Testis (tissue), 2 donors: ENCODE measurements at regions not wholly inside any gene's neighbourhood (a gene's known extent, or its start where the extent isn't known, plus 50 kb on each side); places are given as distances from the start of the nearest gene placed in this dataset.

Experiments used
- DNase-seq: peaks from one replicate; pipeline ENCODE4 v3.0.0-alpha.2; 2019
- H3K27ac ChIP-seq, 2 donors: fragments of 200-600 bp; sonication (generic); one replicate each; pipeline ENCODE4 v1.5.1; 2019
- H3K27me3 ChIP-seq: fragments of 200-600 bp; sonication (generic); one replicate; pipeline ENCODE4 v1.5.1; 2019
- H3K36me3 ChIP-seq: fragments of 200-600 bp; sonication (generic); one replicate; pipeline ENCODE4 v1.5.1; 2017; ENCODE audit warnings: low read depth; ENCODE audit errors: missing control alignments
- H3K4me1 ChIP-seq: fragments of 200-600 bp; sonication (generic); one replicate; pipeline ENCODE4 v1.5.1; 2019
- H3K4me3 ChIP-seq, 2 donors: fragments of 200-600 bp; sonication (generic); one replicate each; pipeline ENCODE4 v1.5.1; 2017 to 2019
- H3K9me3 ChIP-seq: fragments of 200-600 bp; sonication (generic); one replicate; pipeline ENCODE4 v1.5.1; 2017
- POLR2A ChIP-seq: fragments of 450-650 bp; IDR thresholded peaks from one replicate; pipeline ENCODE4 v1.6.1; 2017; ENCODE audit warnings: antibody characterized with exemption, mild to moderate bottlenecking, moderate library complexity
- WGBS, 2 donors: methylation state at CpG; one replicate each; pipeline ENCODE4 v1.1.5; 2018; 5-methylcytosine and 5-hydroxymethylcytosine counted together
- intact Hi-C: fragments of 100-400 bp; cut with DNase I; formaldehyde crosslinking; loops from one replicate; pipeline ENCODE4 v1.15.1; 2023; ENCODE audit warnings: low total_unique reads
- TF ChIP-seq, protein P1 (sequence below), 3 experiments: fragments of 450-650 bp in 2 of 3; fragments of 200-600 bp in 1 of 3; sonication (generic) in 1 of 3; IDR thresholded peaks; one replicate each; pipeline ENCODE4 v1.5.1; 2016 to 2019; ENCODE audit warnings: antibody characterized with exemption in 3 of 3, mild to moderate bottlenecking in 2 of 3, moderate library complexity in 1 of 3

- H3K27ac ChIP-seq: no peak overlapping the region
- no peaks in the 10 kb centered on the region for H3K9me3 ChIP-seq
- H3K36me3 ChIP-seq: no peaks in the 10 kb centered on the region
- intact Hi-C loops: no loop called here
- 74 to 80% methylated on average over 3 of the region's 3 CpGs for whole genome bisulfite sequencing, 2 donors
- no peak overlapping the region for H3K4me3 ChIP-seq
- no peaks in the 10 kb centered on the region for H3K4me1 ChIP-seq
- H3K27me3 ChIP-seq: no peaks in the 10 kb centered on the region
- TF ChIP-seq POLR2A: no peak
- TF ChIP-seq, protein P1, sequence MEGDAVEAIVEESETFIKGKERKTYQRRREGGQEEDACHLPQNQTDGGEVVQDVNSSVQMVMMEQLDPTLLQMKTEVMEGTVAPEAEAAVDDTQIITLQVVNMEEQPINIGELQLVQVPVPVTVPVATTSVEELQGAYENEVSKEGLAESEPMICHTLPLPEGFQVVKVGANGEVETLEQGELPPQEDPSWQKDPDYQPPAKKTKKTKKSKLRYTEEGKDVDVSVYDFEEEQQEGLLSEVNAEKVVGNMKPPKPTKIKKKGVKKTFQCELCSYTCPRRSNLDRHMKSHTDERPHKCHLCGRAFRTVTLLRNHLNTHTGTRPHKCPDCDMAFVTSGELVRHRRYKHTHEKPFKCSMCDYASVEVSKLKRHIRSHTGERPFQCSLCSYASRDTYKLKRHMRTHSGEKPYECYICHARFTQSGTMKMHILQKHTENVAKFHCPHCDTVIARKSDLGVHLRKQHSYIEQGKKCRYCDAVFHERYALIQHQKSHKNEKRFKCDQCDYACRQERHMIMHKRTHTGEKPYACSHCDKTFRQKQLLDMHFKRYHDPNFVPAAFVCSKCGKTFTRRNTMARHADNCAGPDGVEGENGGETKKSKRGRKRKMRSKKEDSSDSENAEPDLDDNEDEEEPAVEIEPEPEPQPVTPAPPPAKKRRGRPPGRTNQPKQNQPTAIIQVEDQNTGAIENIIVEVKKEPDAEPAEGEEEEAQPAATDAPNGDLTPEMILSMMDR (IDR thresholded peaks at IDR 0.05): no peak
- DNase-seq: no peak
Measured at GRCh38 chr10:55852900-55853299, 508.2 kb downstream of the ZWINT start.

- Histone ChIP-seq H3K27me3 (no peaks in the 10 kb centered on the region), H3K4me1 (no peaks in the 10 kb centered on the region), H3K4me3 (no peak overlapping the region), H3K27ac (no peak overlapping the region), H3K9me3 (no peaks in the 10 kb centered on the region), H3K36me3 (no peaks in the 10 kb centered on the region)
- no peak for TF ChIP-seq POLR2A
- TF ChIP-seq, protein P1 (IDR thresholded peaks at IDR 0.05): no peak
- 86 to 90% methylated on average over 2 of the region's 2 CpGs for WGBS, 2 donors
- intact Hi-C loops: no loop called here
- DNase-seq: no peak
Measured at GRCh38 chr10:55837273-55837672, 523.8 kb downstream of the ZWINT start.

DNA sequence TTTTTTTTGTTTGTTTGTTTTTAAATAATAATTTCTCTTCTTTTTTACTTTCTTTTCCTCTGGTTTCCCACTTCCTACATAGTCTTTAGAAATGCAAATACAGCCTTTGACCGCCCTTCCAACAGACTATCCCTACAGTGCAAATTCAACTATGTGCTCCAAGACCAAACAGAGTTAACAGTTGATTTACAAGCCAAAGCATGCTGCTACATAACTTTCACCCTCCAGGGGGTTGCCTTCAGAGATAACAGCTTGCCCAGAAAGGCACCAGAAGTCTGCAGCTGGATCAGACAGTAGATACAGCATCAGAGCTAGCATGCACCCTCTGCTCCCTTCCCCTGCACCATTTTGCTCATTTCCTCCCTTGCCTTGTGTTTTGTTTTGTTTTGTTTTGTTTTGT, 539.0 kb downstream of the ZWINT start:
- Histone ChIP-seq H3K4me3 (no peak overlapping the region), H3K27ac (no peak overlapping the region), H3K27me3 (no peaks in the 10 kb centered on the region), H3K4me1 (no peaks in the 10 kb centered on the region), H3K36me3 (no peaks in the 10 kb centered on the region), H3K9me3 (no peaks in the 10 kb centered on the region)
- TF ChIP-seq, protein P1 (IDR thresholded peaks at IDR 0.05): no peak
- TF ChIP-seq POLR2A: no peak
- no peak for DNase-seq
- intact Hi-C loops: no loop called here
- 67 to 73% methylated on average over 1 of the region's 1 CpG for WGBS, 2 donors

DNA sequence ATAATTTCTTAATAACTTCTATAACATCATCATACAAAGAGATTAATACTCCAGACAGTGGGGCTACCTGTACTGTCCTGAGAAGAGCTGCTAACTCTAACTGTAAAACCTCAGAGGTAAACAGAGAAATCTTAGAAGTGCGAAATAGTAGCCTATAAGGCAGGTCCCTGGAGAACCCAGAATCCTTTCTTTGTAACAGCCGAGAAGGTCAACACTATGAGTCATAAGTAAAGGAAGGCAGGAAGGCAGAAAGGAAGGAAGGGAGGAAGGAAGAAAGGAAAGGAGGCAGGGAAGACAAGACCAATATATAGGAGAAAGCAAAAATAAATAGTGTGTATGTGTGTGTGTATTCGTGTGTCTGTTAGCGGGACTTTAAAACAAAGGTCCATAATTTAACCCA, 540.6 kb downstream of the ZWINT start:
- no peaks in the 10 kb centered on the region for H3K4me1 ChIP-seq
- H3K36me3 ChIP-seq: no peaks in the 10 kb centered on the region
- DNase-seq: no peak
- TF ChIP-seq, protein P1 (IDR thresholded peaks at IDR 0.05): no peak
- TF ChIP-seq POLR2A: no peak
- H3K9me3 ChIP-seq: no peaks in the 10 kb centered on the region
- intact Hi-C loops: no loop called here
- H3K27ac ChIP-seq: no peak overlapping the region
- WGBS, 2 donors: 74 to 77% methylated on average over 4 of the region's 4 CpGs
- H3K27me3 ChIP-seq: no peaks in the 10 kb centered on the region
- no peak overlapping the region for H3K4me3 ChIP-seq

GRCh38 chr10:55820071-55820470, 541.0 kb downstream of the ZWINT start:
- Histone ChIP-seq H3K36me3 (no peaks in the 10 kb centered on the region), H3K9me3 (no peaks in the 10 kb centered on the region), H3K27me3 (no peaks in the 10 kb centered on the region), H3K4me1 (no peaks in the 10 kb centered on the region), H3K27ac (no peak overlapping the region), H3K4me3 (no peak overlapping the region)
- no peak for DNase-seq
- intact Hi-C loops: no loop called here
- WGBS, 2 donors: 62 to 82% methylated on average over 3 of the region's 3 CpGs
- TF ChIP-seq POLR2A: no peak
- TF ChIP-seq, protein P1 (IDR thresholded peaks at IDR 0.05): no peak
